ENCODE measurements at regions not wholly inside any gene's neighbourhood (a gene's known extent, or its start where the extent isn't known, plus 50 kb on each side); places are given as distances from the start of the nearest gene placed in this dataset.

- no peak for DNase-seq (ENCODE audit: low read depth in 1 of 2, low spot score in 1 of 2)
- TF ChIP-seq CTCF (IDR thresholded peaks at IDR 0.05; ENCODE audit: insufficient read depth, low read length) (no peak), SPI1 (IDR thresholded peaks at IDR 0.05; ENCODE audit: borderline replicate concordance, low read depth) (no peak), POLR2AphosphoS5 (IDR thresholded peaks at IDR 0.05; ENCODE audit: low read depth) (no peak), REST (IDR thresholded peaks at IDR 0.05; ENCODE audit: insufficient replicate concordance, low read depth) (no peak), GABPA (IDR thresholded peaks at IDR 0.05; ENCODE audit: low read depth) (no peak)
- Histone ChIP-seq H3K4me3 (replicated peaks; ENCODE audit: insufficient read depth, low read length) (no peak overlapping the region), H3K27me3 (ENCODE audit: insufficient read depth, poor library complexity, severe bottlenecking) (no peaks in the 10 kb centered on the region), H3K27ac (replicated peaks) (no peak overlapping the region)
Measured at GRCh38 chr3:76726034-76726433, 313.9 kb upstream of the ROBO2 start.

- DNase-seq (ENCODE audit: low read depth in 1 of 2, low spot score in 1 of 2) = no peak
- Histone ChIP-seq H3K27ac (replicated peaks) (no peak overlapping the region), H3K4me3 (replicated peaks; ENCODE audit: insufficient read depth, low read length) (no peak overlapping the region), H3K27me3 (ENCODE audit: insufficient read depth, poor library complexity, severe bottlenecking) (no peaks in the 10 kb centered on the region)
- no peak for TF ChIP-seq REST (IDR thresholded peaks at IDR 0.05; ENCODE audit: insufficient replicate concordance, low read depth)
- TF ChIP-seq GABPA (IDR thresholded peaks at IDR 0.05; ENCODE audit: low read depth) = no peak
- TF ChIP-seq POLR2AphosphoS5 (IDR thresholded peaks at IDR 0.05; ENCODE audit: low read depth) = no peak
- TF ChIP-seq CTCF (IDR thresholded peaks at IDR 0.05; ENCODE audit: insufficient read depth, low read length) = no peak
- TF ChIP-seq SPI1 (IDR thresholded peaks at IDR 0.05; ENCODE audit: borderline replicate concordance, low read depth) = no peak
Measured at GRCh38 chr3:76728426-76728825, 311.5 kb upstream of the ROBO2 start.

GRCh38 chr3:76731471-76731870 lies 308.4 kb upstream of the ROBO2 start:
- no peak overlapping the region for H3K4me3 ChIP-seq (replicated peaks; ENCODE audit: insufficient read depth, low read length)
- H3K27ac ChIP-seq (replicated peaks) = no peak overlapping the region
- TF ChIP-seq SPI1 (IDR thresholded peaks at IDR 0.05; ENCODE audit: borderline replicate concordance, low read depth) (no peak), POLR2AphosphoS5 (IDR thresholded peaks at IDR 0.05; ENCODE audit: low read depth) (no peak), REST (IDR thresholded peaks at IDR 0.05; ENCODE audit: insufficient replicate concordance, low read depth) (no peak)
- DNase-seq (ENCODE audit: low read depth in 1 of 2, low spot score in 1 of 2) = no peak
- H3K27me3 ChIP-seq (ENCODE audit: insufficient read depth, poor library complexity, severe bottlenecking) = no peaks in the 10 kb centered on the region

Measured in HL-60 (cell line).